Caco-2 (cell line): ENCODE measurements at regions not wholly inside any gene's neighbourhood (a gene's known extent, or its start where the extent isn't known, plus 50 kb on each side); places are given as distances from the start of the nearest gene placed in this dataset.

Experiments used
- BruUV-seq: library from RNA; stranded (reverse); fragments of 400-500 nt; replicated peaks from 2 replicates; lab custom pipeline; 2021; lab: Mats Ljungman, UMichigan
- CTCF ChIA-PET: fragments of 300-600 bp; sonication (Branson Sonifier 250); formaldehyde crosslinking; loops from one replicate; lab custom pipeline; 2022; ENCODE audit warnings: antibody characterized with exemption; lab: Charles Lee
- POLR2A ChIA-PET: fragments of 300-600 bp; sonication (Branson Sonifier 250); formaldehyde crosslinking; loops from one replicate; lab custom pipeline; 2022; ENCODE audit warnings: antibody characterized with exemption; lab: Charles Lee
- DNase-seq, 2 experiments: peaks; one replicate each; pipeline versions ENCODE4 v3.0.0 to v3.0.0-alpha.2; 2020 to 2022
- H3K27me3 ChIP-seq: replicated peaks from 2 replicates; pipeline ENCODE4 v1.6.0; 2011; ENCODE audit warnings: low read length; ENCODE audit not compliant: control insufficient read depth, insufficient read depth
- H3K36me3 ChIP-seq: 2 replicates; pipeline ENCODE4 v1.5.1; 2011; ENCODE audit warnings: low read length; ENCODE audit not compliant: control insufficient read depth, insufficient read depth
- H3K4me1 ChIP-seq: fragments of 250-450 bp; sonication (Bioruptor Pico); 2 replicates; pipeline ENCODE4 v1.5.1; 2020; ENCODE audit warnings: mild to moderate bottlenecking
- H3K4me3 ChIP-seq: 2 replicates; pipeline ENCODE4 v1.5.1; 2011; ENCODE audit warnings: low read depth, mild to moderate bottlenecking, control low read depth, low read length
- H3K9me3 ChIP-seq: fragments of 250-450 bp; sonication (Bioruptor Pico); 2 replicates; pipeline ENCODE4 v1.5.1; 2020; ENCODE audit warnings: mild to moderate bottlenecking, moderate library complexity
- H3K27ac Mint-ChIP-seq: one replicate; pipeline ENCODE4 v1.8.0; 2022; ENCODE audit warnings: mixed read lengths; ENCODE audit not compliant: unreplicated experiment
- H3K27me3 Mint-ChIP-seq: one replicate; pipeline ENCODE4 v1.8.0; 2022; ENCODE audit warnings: mixed read lengths; ENCODE audit not compliant: insufficient read depth, unreplicated experiment
- H3K36me3 Mint-ChIP-seq: one replicate; pipeline ENCODE4 v1.8.0; 2022; ENCODE audit warnings: mild to moderate bottlenecking, mixed read lengths; ENCODE audit not compliant: insufficient read depth, unreplicated experiment
- H3K4me1 Mint-ChIP-seq: one replicate; pipeline ENCODE4 v1.8.0; 2022; ENCODE audit warnings: low read depth, mixed read lengths; ENCODE audit not compliant: unreplicated experiment
- H3K4me3 Mint-ChIP-seq: one replicate; pipeline ENCODE4 v1.8.0; 2022; ENCODE audit warnings: mild to moderate bottlenecking, moderate library complexity, mixed read lengths; ENCODE audit not compliant: unreplicated experiment
- H3K9me3 Mint-ChIP-seq: one replicate; pipeline ENCODE4 v1.8.0; 2022; ENCODE audit warnings: mixed read lengths; ENCODE audit not compliant: unreplicated experiment
- CTCF ChIP-seq, 2 experiments: fragments of 200-600 bp in 1 of 2; IDR thresholded peaks; 1 replicate in 1 of 2; 2 replicates in 1 of 2; pipeline versions ENCODE4 v1.5.1 to v1.8.0; 2011 to 2022; ENCODE audit warnings: antibody characterized with exemption in 1 of 2, control low read depth in 1 of 2, inconsistent platforms in 1 of 2, low read depth in 1 of 2, low read length in 1 of 2, mild to moderate bottlenecking in 1 of 2, moderate library complexity in 1 of 2; ENCODE audit not compliant: insufficient read depth in 1 of 2, severe bottlenecking in 1 of 2, unreplicated experiment in 1 of 2
- intact Hi-C: fragments of 100-400 bp; cut with micrococcal nuclease; formaldehyde crosslinking; loops from one replicate; pipeline ENCODE4 v1.10.0; 2022; ENCODE audit not compliant: unreplicated experiment

- Mint-ChIP-seq H3K27me3 (no peaks in the 10 kb centered on the region), H3K9me3 (no peaks in the 10 kb centered on the region), H3K36me3 (no peaks in the 10 kb centered on the region), H3K4me1 (peaks cover 6% of the 10 kb centered on the region), H3K27ac (no peak overlapping the region), H3K4me3 (no peak overlapping the region)
- Histone ChIP-seq H3K27me3 (no peaks in the 10 kb centered on the region), H3K4me3 (no peak overlapping the region), H3K9me3 (no peaks in the 10 kb centered on the region), H3K36me3 (no peaks in the 10 kb centered on the region), H3K4me1 (no peaks in the 10 kb centered on the region)
- CTCF ChIA-PET: no interaction called here
- no peak for TF ChIP-seq CTCF (IDR thresholded peaks at IDR 0.05; ENCODE audit: insufficient read depth in 1 of 2, low read depth in 1 of 2, low read length in 1 of 2, severe bottlenecking in 1 of 2, unreplicated experiment in 1 of 2)
- DNase-seq: no peak
- POLR2A ChIA-PET: no interaction called here
- BruUV-seq: no TSS peak
- intact Hi-C loops: loop anchor here (10.0 kb wide), 1 partner anchor 353 kb away; no protein-coding TSS in a partner anchor
Observed at GRCh38 chr13:76387566-76387965, 498.6 kb downstream of the KCTD12 start.

GRCh38 chr13:76386321-76386720 lies 499.9 kb downstream of the KCTD12 start:
- Histone ChIP-seq H3K36me3 (no peaks in the 10 kb centered on the region), H3K4me1 (no peaks in the 10 kb centered on the region), H3K9me3 (no peaks in the 10 kb centered on the region), H3K4me3 (no peak overlapping the region), H3K27me3 (no peaks in the 10 kb centered on the region)
- Mint-ChIP-seq H3K4me3 (no peak overlapping the region), H3K4me1 (peaks cover 6% of the 10 kb centered on the region), H3K9me3 (no peaks in the 10 kb centered on the region), H3K27ac (no peak overlapping the region), H3K27me3 (no peaks in the 10 kb centered on the region), H3K36me3 (no peaks in the 10 kb centered on the region)
- intact Hi-C loops: loop anchor here (10.0 kb wide), 1 partner anchor 352 kb away; no protein-coding TSS in a partner anchor
- TF ChIP-seq CTCF (IDR thresholded peaks at IDR 0.05; ENCODE audit: insufficient read depth in 1 of 2, low read depth in 1 of 2, low read length in 1 of 2, severe bottlenecking in 1 of 2, unreplicated experiment in 1 of 2): no peak
- no TSS peak for BruUV-seq
- no peak for DNase-seq
- CTCF ChIA-PET: no interaction called here
- POLR2A ChIA-PET: no interaction called here

GRCh38 chr13:76385586-76385985 lies 500.6 kb downstream of the KCTD12 start:
- no peaks in the 10 kb centered on the region for H3K36me3 ChIP-seq
- no TSS peak for BruUV-seq
- no peaks in the 10 kb centered on the region for H3K4me1 ChIP-seq
- Mint-ChIP-seq H3K27ac (no peak overlapping the region), H3K4me3 (no peak overlapping the region), H3K27me3 (no peaks in the 10 kb centered on the region), H3K9me3 (no peaks in the 10 kb centered on the region), H3K4me1 (peaks cover 6% of the 10 kb centered on the region), H3K36me3 (no peaks in the 10 kb centered on the region)
- TF ChIP-seq CTCF (IDR thresholded peaks at IDR 0.05; ENCODE audit: insufficient read depth in 1 of 2, low read depth in 1 of 2, low read length in 1 of 2, severe bottlenecking in 1 of 2, unreplicated experiment in 1 of 2): no peak
- no peak overlapping the region for H3K4me3 ChIP-seq
- no peaks in the 10 kb centered on the region for H3K9me3 ChIP-seq
- DNase-seq: no peak
- ChIA-PET POLR2A (no interaction called here), CTCF (no interaction called here)
- intact Hi-C loops: loop anchor here (10.0 kb wide), 1 partner anchor 351 kb away; no protein-coding TSS in a partner anchor
- no peaks in the 10 kb centered on the region for H3K27me3 ChIP-seq
